HEK293 (cell line): ENCODE measurements at regions not wholly inside any gene's neighbourhood (a gene's known extent, or its start where the extent isn't known, plus 50 kb on each side); places are given as distances from the start of the nearest gene placed in this dataset.

ENCODE experiments used
- CTCF ChIA-PET: fragments of 350-600 bp; formaldehyde crosslinking; extraction: SDS; loops from one replicate; lab custom pipeline; 2021; ENCODE audit warnings: antibody characterized with exemption; lab: Yijun Ruan, JAX
- POLR2A ChIA-PET: fragments of 300-600 bp; formaldehyde crosslinking; extraction: SDS; loops from one replicate; lab custom pipeline; 2020; ENCODE audit warnings: antibody characterized with exemption, inconsistent platforms; lab: Yijun Ruan, JAX
- H3K27ac ChIP-seq: fragments of 200-500 bp; sonication (Bioruptor generic); 2 replicates; pipeline ENCODE4 v1.5.1; 2014; ENCODE audit warnings: low read depth, low read length, control low read depth, inconsistent platforms; ENCODE audit errors: extremely low read depth
- H3K36me3 ChIP-seq, 2 experiments: fragments of 200-500 bp in 1 of 2; sonication (Bioruptor generic) in 1 of 2; 1 replicate in 1 of 2; 2 replicates in 1 of 2; pipeline ENCODE4 v1.5.1; 2014 to 2017; ENCODE audit warnings: inconsistent platforms in 2 of 2, low read length in 2 of 2; ENCODE audit not compliant: control insufficient read depth in 2 of 2, insufficient read depth in 1 of 2
- H3K4me1 ChIP-seq: fragments of 200-500 bp; sonication (Bioruptor generic); 2 replicates; pipeline ENCODE4 v1.5.1; 2014; ENCODE audit warnings: mild to moderate bottlenecking, low read length, inconsistent platforms; ENCODE audit not compliant: control insufficient read depth, insufficient read depth
- H3K4me3 ChIP-seq: 2 replicates; pipeline ENCODE4 v1.5.1; 2011; ENCODE audit warnings: low read depth, mild to moderate bottlenecking, control low read depth, low read length, moderate library complexity
- H3K9me3 ChIP-seq: fragments of 200-500 bp; sonication (Bioruptor generic); 2 replicates; pipeline ENCODE4 v1.5.1; 2014; ENCODE audit warnings: low read depth, low read length, inconsistent platforms; ENCODE audit not compliant: control insufficient read depth, insufficient read depth
- BCL11B ChIP-seq: fragments of 450-650 bp; formaldehyde crosslinking; IDR thresholded peaks from 2 replicates; pipeline ENCODE4 v1.5.1; 2016; ENCODE audit warnings: low read depth, missing biosample characterization, missing genetic modification characterization
- KLF8 ChIP-seq: fragments of 450-650 bp; formaldehyde crosslinking; IDR thresholded peaks from 2 replicates; pipeline ENCODE4 v1.5.1; 2016; ENCODE audit warnings: missing biosample characterization, missing genetic modification characterization
- ZNF114 ChIP-seq: fragments of 450-650 bp; formaldehyde crosslinking; IDR thresholded peaks from 2 replicates; pipeline ENCODE4 v1.5.0; 2017; ENCODE audit warnings: missing biosample characterization, missing genetic modification characterization
- ZNF121 ChIP-seq: fragments of 450-650 bp; formaldehyde crosslinking; IDR thresholded peaks from 2 replicates; pipeline ENCODE4 v1.5.1; 2016; ENCODE audit warnings: missing biosample characterization, missing genetic modification characterization
- ZNF132 ChIP-seq: fragments of 450-650 bp; formaldehyde crosslinking; IDR thresholded peaks from 2 replicates; pipeline ENCODE4 v1.5.1; 2017; ENCODE audit warnings: missing biosample characterization, missing genetic modification characterization, borderline replicate concordance
- ZNF157 ChIP-seq: fragments of 450-650 bp; formaldehyde crosslinking; IDR thresholded peaks from 2 replicates; pipeline ENCODE4 v1.5.1; 2016; ENCODE audit warnings: missing biosample characterization, missing genetic modification characterization
- ZNF221 ChIP-seq: fragments of 450-650 bp; formaldehyde crosslinking; IDR thresholded peaks from 2 replicates; pipeline ENCODE4 v1.5.1; 2017; ENCODE audit warnings: missing biosample characterization, missing genetic modification characterization, borderline replicate concordance
- ZNF23 ChIP-seq: fragments of 450-650 bp; formaldehyde crosslinking; IDR thresholded peaks from 2 replicates; pipeline ENCODE4 v1.5.1; 2016; ENCODE audit warnings: missing biosample characterization, missing genetic modification characterization, borderline replicate concordance
- ZNF274 ChIP-seq, 2 experiments: fragments of 200-500 bp in 1 of 2; fragments of 450-650 bp in 1 of 2; sonication (Bioruptor generic) in 1 of 2; formaldehyde crosslinking in 1 of 2; IDR thresholded peaks; 2 replicates each; pipeline versions ENCODE4 v1.5.1 to v1.6.1; 2014 to 2016; ENCODE audit warnings: borderline replicate concordance in 1 of 2, inconsistent platforms in 1 of 2, low read length in 1 of 2, missing biosample characterization in 1 of 2, missing genetic modification characterization in 1 of 2
- ZNF324 ChIP-seq: fragments of 450-650 bp; formaldehyde crosslinking; IDR thresholded peaks from 2 replicates; pipeline ENCODE4 v1.5.1; 2016; ENCODE audit warnings: missing biosample characterization, missing genetic modification characterization
- ZNF423 ChIP-seq: fragments of 450-650 bp; formaldehyde crosslinking; IDR thresholded peaks from 2 replicates; pipeline ENCODE4 v1.5.1; 2016; ENCODE audit warnings: missing biosample characterization, missing genetic modification characterization
- ZNF426 ChIP-seq: fragments of 450-650 bp; formaldehyde crosslinking; IDR thresholded peaks from 2 replicates; pipeline ENCODE4 v1.5.1; 2017; ENCODE audit warnings: missing biosample characterization, missing genetic modification characterization, mild to moderate bottlenecking, inconsistent platforms, moderate library complexity
- ZNF501 ChIP-seq: fragments of 450-650 bp; formaldehyde crosslinking; IDR thresholded peaks from 2 replicates; pipeline ENCODE4 v1.5.1; 2016; ENCODE audit warnings: missing biosample characterization, missing genetic modification characterization
- ZNF548 ChIP-seq: fragments of 450-650 bp; formaldehyde crosslinking; IDR thresholded peaks from 2 replicates; pipeline ENCODE4 v1.5.1; 2016; ENCODE audit warnings: missing biosample characterization, missing genetic modification characterization
- ZNF623 ChIP-seq: fragments of 450-650 bp; formaldehyde crosslinking; IDR thresholded peaks from 2 replicates; pipeline ENCODE4 v1.5.1; 2016; ENCODE audit warnings: missing biosample characterization, missing genetic modification characterization
- ZNF629 ChIP-seq: fragments of 450-650 bp; formaldehyde crosslinking; IDR thresholded peaks from 2 replicates; pipeline ENCODE4 v1.5.1; 2017; ENCODE audit warnings: missing biosample characterization, missing genetic modification characterization
- ZSCAN16 ChIP-seq: fragments of 450-650 bp; formaldehyde crosslinking; IDR thresholded peaks from 2 replicates; pipeline ENCODE4 v1.5.1; 2016; ENCODE audit warnings: missing biosample characterization, missing genetic modification characterization
- ZXDB ChIP-seq: fragments of 450-650 bp; formaldehyde crosslinking; IDR thresholded peaks from 2 replicates; pipeline ENCODE4 v1.5.1; 2016; ENCODE audit warnings: missing biosample characterization, missing genetic modification characterization
- TF ChIP-seq, protein P1 (sequence below): fragments of 450-650 bp; formaldehyde crosslinking; IDR thresholded peaks from 2 replicates; pipeline ENCODE4 v1.5.1; 2016; ENCODE audit warnings: missing biosample characterization, missing genetic modification characterization
- TF ChIP-seq, protein P2 (sequence below): fragments of 450-650 bp; formaldehyde crosslinking; IDR thresholded peaks from 2 replicates; pipeline ENCODE4 v1.5.1; 2017; ENCODE audit warnings: missing biosample characterization, missing genetic modification characterization
- TF ChIP-seq, protein P3 (sequence below): fragments of 450-650 bp; formaldehyde crosslinking; IDR thresholded peaks from 2 replicates; pipeline ENCODE4 v1.5.1; 2016; ENCODE audit warnings: missing biosample characterization, missing genetic modification characterization, borderline replicate concordance
- TF ChIP-seq, protein P4 (sequence below): fragments of 450-650 bp; formaldehyde crosslinking; IDR thresholded peaks from 2 replicates; pipeline ENCODE4 v1.5.1; 2016; ENCODE audit warnings: missing biosample characterization, missing genetic modification characterization, low read depth
- TF ChIP-seq, protein P5 (sequence below): fragments of 450-650 bp; formaldehyde crosslinking; conservative IDR thresholded peaks from 2 replicates; pipeline ENCODE4 v1.5.1; 2016; ENCODE audit warnings: low read depth, missing biosample characterization, missing genetic modification characterization
- TF ChIP-seq, protein P6 (sequence below): fragments of 450-650 bp; formaldehyde crosslinking; optimal IDR thresholded peaks from 2 replicates; pipeline ENCODE3; 2016; ENCODE audit warnings: missing biosample characterization, mild to moderate bottlenecking, missing genetic modification characterization

DNA sequence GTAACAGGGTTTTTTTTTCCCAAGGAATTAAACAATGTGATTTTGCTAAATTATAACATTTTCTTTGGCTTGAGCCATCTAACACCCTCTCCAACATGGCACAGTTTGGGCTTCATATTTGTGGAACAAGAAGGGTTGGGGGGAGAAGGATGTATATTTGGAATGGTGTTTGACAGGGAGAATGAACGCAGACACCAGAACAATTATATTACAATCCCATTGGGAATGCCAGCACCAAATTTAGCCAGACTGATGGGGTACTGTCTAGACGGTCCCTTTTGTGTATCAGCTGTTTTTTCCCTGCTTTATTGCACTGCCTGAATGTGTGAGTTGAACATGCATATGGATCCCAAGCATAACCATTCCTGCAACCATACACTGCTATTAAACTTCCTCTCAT, 130.9 kb upstream of the TMEM161B start:
- CTCF ChIA-PET: interaction anchor here (0.6 kb wide), 1 partner anchor 52 kb away, joined by 4 read pairs; no protein-coding TSS in a partner anchor
- Histone ChIP-seq H3K9me3 (no peaks in the 10 kb centered on the region), H3K4me3 (no peak overlapping the region), H3K4me1 (no peaks in the 10 kb centered on the region; the same call in 1 of the 2 replicates), H3K36me3 (no peaks in the 10 kb centered on the region)
- POLR2A ChIA-PET: interaction anchor here (0.6 kb wide), 1 partner anchor 259 kb away, joined by 3 read pairs; no protein-coding TSS in a partner anchor
- TF ChIP-seq ZNF114: no peak
- TF ChIP-seq ZNF132 (tag by site-specific recombination): no peak
- no peak for TF ChIP-seq ZNF423 (tag by site-specific recombination)
- no peak for TF ChIP-seq ZNF324 (tag by site-specific recombination)
- TF ChIP-seq, protein P1, sequence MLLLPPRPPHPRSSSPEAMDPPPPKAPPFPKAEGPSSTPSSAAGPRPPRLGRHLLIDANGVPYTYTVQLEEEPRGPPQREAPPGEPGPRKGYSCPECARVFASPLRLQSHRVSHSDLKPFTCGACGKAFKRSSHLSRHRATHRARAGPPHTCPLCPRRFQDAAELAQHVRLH (tag by site-specific recombination): no peak
- TF ChIP-seq ZNF548 (tag by site-specific recombination): no peak
- no peak for TF ChIP-seq ZSCAN16 (tag by site-specific recombination)
- no peak for TF ChIP-seq ZNF501 (tag by site-specific recombination)
- TF ChIP-seq ZNF157: no peak
- no peak for TF ChIP-seq ZNF426 (tag by site-specific recombination)
- no peak for TF ChIP-seq ZNF623
- TF ChIP-seq ZNF629 (tag by site-specific recombination): no peak
- TF ChIP-seq, protein P2, sequence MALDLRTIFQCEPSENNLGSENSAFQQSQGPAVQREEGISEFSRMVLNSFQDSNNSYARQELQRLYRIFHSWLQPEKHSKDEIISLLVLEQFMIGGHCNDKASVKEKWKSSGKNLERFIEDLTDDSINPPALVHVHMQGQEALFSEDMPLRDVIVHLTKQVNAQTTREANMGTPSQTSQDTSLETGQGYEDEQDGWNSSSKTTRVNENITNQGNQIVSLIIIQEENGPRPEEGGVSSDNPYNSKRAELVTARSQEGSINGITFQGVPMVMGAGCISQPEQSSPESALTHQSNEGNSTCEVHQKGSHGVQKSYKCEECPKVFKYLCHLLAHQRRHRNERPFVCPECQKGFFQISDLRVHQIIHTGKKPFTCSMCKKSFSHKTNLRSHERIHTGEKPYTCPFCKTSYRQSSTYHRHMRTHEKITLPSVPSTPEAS (tag by site-specific recombination): no peak
- TF ChIP-seq KLF8 (tag by site-specific recombination): no peak
- TF ChIP-seq, protein P3, sequence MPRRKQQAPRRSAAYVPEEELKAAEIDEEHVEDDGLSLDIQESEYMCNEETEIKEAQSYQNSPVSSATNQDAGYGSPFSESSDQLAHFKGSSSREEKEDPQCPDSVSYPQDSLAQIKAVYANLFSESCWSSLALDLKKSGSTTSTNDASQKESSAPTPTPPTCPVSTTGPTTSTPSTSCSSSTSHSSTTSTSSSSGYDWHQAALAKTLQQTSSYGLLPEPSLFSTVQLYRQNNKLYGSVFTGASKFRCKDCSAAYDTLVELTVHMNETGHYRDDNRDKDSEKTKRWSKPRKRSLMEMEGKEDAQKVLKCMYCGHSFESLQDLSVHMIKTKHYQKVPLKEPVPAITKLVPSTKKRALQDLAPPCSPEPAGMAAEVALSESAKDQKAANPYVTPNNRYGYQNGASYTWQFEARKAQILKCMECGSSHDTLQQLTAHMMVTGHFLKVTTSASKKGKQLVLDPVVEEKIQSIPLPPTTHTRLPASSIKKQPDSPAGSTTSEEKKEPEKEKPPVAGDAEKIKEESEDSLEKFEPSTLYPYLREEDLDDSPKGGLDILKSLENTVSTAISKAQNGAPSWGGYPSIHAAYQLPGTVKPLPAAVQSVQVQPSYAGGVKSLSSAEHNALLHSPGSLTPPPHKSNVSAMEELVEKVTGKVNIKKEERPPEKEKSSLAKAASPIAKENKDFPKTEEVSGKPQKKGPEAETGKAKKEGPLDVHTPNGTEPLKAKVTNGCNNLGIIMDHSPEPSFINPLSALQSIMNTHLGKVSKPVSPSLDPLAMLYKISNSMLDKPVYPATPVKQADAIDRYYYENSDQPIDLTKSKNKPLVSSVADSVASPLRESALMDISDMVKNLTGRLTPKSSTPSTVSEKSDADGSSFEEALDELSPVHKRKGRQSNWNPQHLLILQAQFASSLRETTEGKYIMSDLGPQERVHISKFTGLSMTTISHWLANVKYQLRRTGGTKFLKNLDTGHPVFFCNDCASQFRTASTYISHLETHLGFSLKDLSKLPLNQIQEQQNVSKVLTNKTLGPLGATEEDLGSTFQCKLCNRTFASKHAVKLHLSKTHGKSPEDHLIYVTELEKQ (tag by site-specific recombination): no peak
- TF ChIP-seq, protein P4, sequence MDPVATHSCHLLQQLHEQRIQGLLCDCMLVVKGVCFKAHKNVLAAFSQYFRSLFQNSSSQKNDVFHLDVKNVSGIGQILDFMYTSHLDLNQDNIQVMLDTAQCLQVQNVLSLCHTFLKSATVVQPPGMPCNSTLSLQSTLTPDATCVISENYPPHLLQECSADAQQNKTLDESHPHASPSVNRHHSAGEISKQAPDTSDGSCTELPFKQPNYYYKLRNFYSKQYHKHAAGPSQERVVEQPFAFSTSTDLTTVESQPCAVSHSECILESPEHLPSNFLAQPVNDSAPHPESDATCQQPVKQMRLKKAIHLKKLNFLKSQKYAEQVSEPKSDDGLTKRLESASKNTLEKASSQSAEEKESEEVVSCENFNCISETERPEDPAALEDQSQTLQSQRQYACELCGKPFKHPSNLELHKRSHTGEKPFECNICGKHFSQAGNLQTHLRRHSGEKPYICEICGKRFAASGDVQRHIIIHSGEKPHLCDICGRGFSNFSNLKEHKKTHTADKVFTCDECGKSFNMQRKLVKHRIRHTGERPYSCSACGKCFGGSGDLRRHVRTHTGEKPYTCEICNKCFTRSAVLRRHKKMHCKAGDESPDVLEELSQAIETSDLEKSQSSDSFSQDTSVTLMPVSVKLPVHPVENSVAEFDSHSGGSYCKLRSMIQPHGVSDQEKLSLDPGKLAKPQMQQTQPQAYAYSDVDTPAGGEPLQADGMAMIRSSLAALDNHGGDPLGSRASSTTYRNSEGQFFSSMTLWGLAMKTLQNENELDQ (tag by site-specific recombination): no peak
- no peak for TF ChIP-seq ZNF274 (IDR thresholded peaks at IDR 0.05; ENCODE audit: low read length)
- no peak for TF ChIP-seq ZNF274 (tag by site-specific recombination; IDR thresholded peaks at IDR 0.05; ENCODE audit: borderline replicate concordance)
- TF ChIP-seq, all 188 proteins: peak for 0
- H3K27ac ChIP-seq: no peak overlapping the region

DNA sequence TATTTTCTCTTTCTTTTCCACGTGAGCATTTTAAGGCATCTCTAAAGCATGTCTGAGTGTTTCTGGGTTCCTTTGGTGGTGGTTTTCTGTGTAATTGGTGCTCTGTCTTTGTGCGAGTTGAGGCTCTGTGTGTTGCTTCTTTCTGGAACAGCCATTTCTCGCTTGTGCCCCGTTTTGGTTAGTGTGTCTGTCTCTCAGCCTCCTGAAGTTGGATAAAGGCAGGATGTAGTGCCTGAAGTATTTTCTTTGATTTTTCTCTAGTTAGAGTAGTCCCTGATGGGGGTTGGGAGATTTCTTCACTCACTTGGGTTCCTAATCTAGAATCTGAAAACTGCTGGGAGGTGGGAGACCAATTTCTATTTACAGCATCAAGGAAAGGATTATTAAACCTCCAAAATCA, 129.7 kb upstream of the TMEM161B start:
- H3K4me3 ChIP-seq: no peak overlapping the region
- POLR2A ChIA-PET: no interaction called here
- H3K9me3 ChIP-seq: no peaks in the 10 kb centered on the region
- H3K36me3 ChIP-seq: no peaks in the 10 kb centered on the region
- CTCF ChIA-PET: no interaction called here
- no peaks in the 10 kb centered on the region; the same call in 1 of the 2 replicates for H3K4me1 ChIP-seq
- H3K27ac ChIP-seq: no peak overlapping the region
- TF ChIP-seq BCL11B: no peak
- TF ChIP-seq ZNF121 (tag by site-specific recombination): no peak
- TF ChIP-seq ZXDB (tag by site-specific recombination): no peak
- no peak for TF ChIP-seq ZNF221 (tag by site-specific recombination)
- no peak for TF ChIP-seq ZNF23 (tag by site-specific recombination)
- TF ChIP-seq, protein P5, sequence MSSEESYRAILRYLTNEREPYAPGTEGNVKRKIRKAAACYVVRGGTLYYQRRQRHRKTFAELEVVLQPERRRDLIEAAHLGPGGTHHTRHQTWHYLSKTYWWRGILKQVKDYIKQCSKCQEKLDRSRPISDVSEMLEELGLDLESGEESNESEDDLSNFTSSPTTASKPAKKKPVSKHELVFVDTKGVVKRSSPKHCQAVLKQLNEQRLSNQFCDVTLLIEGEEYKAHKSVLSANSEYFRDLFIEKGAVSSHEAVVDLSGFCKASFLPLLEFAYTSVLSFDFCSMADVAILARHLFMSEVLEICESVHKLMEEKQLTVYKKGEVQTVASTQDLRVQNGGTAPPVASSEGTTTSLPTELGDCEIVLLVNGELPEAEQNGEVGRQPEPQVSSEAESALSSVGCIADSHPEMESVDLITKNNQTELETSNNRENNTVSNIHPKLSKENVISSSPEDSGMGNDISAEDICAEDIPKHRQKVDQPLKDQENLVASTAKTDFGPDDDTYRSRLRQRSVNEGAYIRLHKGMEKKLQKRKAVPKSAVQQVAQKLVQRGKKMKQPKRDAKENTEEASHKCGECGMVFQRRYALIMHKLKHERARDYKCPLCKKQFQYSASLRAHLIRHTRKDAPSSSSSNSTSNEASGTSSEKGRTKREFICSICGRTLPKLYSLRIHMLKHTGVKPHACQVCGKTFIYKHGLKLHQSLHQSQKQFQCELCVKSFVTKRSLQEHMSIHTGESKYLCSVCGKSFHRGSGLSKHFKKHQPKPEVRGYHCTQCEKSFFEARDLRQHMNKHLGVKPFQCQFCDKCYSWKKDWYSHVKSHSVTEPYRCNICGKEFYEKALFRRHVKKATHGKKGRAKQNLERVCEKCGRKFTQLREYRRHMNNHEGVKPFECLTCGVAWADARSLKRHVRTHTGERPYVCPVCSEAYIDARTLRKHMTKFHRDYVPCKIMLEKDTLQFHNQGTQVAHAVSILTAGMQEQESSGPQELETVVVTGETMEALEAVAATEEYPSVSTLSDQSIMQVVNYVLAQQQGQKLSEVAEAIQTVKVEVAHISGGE (tag by site-specific recombination): no peak
- TF ChIP-seq, protein P6, sequence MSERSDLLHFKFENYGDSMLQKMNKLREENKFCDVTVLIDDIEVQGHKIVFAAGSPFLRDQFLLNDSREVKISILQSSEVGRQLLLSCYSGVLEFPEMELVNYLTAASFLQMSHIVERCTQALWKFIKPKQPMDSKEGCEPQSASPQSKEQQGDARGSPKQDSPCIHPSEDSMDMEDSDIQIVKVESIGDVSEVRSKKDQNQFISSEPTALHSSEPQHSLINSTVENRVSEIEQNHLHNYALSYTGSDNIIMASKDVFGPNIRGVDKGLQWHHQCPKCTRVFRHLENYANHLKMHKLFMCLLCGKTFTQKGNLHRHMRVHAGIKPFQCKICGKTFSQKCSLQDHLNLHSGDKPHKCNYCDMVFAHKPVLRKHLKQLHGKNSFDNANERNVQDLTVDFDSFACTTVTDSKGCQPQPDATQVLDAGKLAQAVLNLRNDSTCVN (tag by site-specific recombination): no peak
